HG03439 (cell line): ENCODE measurements at regions not wholly inside any gene's neighbourhood (a gene's known extent, or its start where the extent isn't known, plus 50 kb on each side); places are given as distances from the start of the nearest gene placed in this dataset.

Source experiments
- ATAC-seq: cut with Tn5 transposase; IDR thresholded peaks from one replicate; pipeline ENCODE4 v1.9.1; 2021; ENCODE audit warnings: mild to moderate bottlenecking, moderate library complexity; ENCODE audit not compliant: unreplicated experiment

DNA sequence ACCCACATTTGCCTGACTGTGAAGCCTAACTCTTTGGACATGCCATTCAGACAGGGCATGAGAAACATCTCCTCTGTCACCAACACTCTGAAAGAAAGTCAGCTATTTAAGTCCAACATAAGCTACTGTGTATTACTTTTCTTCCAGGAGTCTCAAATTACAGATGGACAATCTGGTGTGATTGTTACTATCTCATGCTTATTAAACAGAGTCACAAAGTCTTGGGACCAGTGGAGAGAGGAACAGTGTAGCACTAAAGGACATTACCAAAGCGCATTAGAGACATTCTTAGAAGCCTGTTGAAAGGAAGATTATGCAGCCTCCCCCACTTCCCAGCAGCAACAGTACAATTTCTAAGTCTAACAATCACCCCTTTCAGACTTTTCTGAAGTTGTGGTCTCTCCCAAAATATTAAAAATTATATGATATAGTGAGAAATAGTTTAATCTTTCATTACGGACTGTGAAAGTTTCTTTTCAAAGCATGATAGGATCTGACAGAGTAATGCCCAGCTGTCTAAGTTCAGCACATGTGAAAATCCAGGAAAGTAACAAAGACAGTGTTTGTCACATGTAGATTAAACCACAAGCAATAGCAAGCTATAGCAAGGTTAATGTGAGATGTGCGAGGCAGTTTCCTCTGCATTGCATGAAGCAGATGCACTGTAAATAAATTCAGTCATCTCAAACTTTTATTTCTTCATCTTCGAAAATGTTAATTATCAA is 280.9 kb upstream of the FZD8 start:
- no peak for ATAC-seq

DNA sequence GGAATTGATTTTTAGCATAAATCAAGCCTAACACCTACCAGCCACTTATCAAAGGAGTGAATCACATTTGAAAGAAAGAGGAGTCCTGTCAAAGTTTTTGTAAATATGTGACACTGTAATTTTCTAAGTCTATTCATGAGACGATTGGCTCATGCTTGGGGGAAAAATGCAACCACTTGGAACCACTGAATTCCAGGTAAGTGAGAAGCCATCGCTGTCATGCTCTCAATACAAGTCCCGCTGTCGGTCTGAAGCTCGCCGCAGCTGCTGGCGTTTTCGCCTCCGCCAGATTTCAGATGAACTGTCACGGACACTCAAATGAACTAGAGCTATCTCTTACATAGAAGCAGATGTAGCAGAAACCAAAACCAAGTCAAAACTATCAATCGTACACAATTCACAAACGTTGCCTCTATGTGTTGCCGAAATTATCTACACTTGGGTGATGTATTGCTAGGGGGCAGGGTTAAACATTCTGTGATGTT is 279.8 kb upstream of the FZD8 start:
- no peak for ATAC-seq

DNA sequence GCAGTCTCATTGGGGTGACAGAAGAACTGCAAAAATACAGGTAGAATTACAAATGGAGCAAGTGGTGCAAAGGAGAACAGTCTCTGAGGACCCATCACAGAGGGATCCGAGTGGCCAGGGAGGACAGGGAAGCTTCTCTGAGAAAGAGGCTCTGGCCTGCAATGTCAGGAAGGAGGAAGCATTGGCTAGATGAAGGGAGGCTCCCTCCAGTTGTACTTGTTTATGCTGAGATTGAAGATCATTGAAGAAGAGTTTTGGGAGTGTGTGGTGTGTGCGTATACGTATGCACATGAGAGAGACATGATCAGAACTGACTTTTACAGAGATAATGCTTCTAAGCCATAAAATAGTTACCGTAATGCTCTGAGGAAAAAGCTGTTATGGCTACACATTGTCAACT is 274.7 kb upstream of the FZD8 start:
- no peak for ATAC-seq

DNA sequence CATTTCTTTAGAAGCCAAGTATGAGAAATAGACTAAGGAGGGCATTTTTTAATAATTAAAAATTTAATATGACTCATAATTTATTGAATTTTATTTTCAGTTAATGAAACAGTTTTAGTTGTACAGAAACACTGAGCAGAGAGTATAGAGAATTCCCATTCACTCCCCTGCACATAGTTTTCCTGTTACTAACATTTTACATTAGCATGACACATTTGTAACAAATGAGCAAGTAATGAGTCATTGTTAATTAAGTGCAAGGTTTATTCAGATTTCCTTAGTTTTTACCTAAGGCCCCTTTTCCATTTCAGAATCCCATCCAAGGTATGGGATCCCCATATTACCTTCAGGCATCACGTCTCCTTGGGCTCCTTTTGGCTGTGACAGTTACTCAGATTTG is 271.5 kb upstream of the FZD8 start:
- ATAC-seq = no peak

DNA sequence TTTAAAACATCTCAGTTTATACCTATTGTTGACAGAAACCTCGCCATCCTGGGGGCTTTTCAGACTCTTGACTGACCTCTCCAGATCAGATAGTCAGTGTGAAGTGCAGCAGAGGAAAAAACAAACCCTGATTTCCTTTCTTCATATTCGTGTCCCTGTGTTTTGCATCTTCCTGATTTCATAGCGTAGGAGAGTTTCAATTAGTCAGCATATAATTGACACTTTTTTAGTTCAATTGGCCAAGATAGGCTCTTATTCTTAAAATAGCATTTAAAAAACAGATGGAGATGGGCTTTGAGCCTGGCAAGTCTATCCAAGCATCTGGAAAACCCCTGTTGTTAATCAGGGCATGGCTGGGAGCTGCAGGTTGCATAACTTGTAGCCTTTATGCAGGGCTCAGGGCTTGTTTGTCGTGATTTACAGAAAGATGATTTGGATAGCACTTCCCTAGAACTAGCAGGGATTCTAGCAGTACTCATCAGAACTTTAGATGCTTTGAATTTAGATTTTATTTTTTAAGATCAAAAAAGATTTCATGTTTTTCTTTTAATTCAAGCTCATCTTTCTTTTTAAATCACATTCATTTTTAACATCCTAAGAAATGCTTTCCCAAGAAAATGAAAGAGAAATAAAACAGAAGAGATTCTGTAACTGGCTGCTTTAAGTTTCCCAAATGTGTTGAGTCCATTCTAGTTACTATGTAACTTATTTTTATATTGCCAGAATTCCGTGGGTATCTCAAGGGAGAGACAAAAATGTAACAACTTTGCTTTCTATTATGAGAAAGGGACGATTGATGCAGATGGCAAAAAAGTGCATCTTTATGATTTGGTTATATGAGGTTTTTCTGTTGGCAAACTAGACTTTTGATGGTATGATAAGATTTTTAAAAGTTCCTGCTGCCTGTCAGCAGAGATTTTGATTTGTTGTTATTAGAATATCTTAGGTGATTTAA is 270.8 kb upstream of the FZD8 start:
- no peak for ATAC-seq

DNA sequence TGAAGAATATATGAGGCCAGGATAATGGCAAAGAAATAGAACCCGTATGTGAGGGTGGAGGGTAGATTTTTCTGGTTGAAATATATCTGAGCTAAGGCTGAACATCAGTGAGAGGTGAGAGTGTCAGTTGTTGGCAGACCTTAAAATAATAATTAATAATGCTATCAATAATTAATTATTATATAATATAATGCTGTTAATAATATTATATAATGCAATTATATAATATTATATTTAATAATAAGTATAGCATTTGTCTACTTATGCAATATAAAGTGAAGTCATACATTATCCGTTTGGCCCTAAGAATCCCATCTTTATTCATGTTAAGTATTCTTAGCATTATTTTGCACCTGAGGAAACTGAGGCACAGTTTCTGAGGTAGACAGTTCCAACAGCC is 269.9 kb upstream of the FZD8 start:
- ATAC-seq = no peak

DNA sequence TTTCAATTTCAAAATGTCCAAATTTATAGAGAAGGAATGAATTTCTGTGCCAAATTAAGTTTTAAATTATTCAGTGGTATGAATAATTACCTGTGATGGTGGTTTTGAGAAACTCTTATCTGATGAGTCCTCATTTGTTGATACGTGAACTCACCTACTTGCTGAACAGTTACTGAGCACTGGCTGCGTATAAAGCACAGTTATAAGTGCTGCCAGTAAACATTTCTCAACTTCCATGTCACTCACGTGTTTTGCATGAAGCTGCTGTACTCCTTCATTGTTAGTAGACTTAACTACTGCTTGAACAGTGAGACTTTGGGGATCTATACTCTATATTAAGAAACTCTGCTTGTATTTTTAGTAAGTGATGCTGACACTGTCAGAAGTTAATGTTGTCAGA is 269.1 kb upstream of the FZD8 start:
- no peak for ATAC-seq

DNA sequence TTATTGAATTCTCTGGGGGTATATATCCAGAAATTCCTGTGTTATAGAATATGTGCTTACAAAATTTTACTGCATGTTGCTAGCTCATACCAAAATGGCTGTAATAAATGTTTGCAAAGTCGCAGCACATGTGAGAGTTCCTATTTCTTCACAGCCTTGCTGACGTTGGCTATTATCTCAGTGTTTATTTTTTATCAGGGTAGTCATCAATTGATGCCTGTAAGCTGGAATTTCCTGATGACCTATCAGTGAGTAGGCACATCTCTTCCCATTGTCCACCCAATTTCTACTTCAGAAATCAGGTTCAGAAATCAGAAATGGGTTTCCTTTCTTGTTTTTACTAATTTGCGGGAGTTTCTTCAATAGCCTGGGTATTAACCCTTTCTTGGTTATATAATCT is 268.1 kb upstream of the FZD8 start:
- no peak for ATAC-seq

DNA sequence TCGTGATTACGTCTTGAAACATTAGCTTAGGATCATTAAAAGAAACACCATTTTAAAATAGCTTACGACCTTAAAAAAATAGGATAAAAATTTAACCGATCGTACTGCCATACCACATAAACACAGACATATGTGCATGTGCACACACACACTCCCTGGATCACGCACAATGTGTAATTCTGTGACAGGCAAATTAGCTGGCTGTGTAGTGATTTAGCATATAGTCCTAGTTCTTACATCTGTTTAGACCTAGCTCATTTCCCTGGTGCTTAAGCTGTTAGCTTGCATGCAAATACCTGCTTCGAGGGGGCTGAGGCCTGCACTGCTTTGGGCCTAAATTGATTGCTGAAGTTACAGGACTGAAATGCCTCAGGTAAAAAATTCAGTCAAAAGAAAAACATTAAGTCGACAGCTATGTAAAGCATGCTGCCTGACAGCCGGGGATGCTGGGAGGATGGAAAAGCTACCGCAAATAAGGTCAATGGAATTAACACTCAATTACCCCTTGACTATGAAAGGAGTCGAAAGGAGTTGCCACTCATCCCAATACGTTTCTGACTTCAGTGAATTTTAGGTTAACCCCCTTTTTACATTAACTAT is 267.1 kb upstream of the FZD8 start:
- ATAC-seq = no peak

DNA sequence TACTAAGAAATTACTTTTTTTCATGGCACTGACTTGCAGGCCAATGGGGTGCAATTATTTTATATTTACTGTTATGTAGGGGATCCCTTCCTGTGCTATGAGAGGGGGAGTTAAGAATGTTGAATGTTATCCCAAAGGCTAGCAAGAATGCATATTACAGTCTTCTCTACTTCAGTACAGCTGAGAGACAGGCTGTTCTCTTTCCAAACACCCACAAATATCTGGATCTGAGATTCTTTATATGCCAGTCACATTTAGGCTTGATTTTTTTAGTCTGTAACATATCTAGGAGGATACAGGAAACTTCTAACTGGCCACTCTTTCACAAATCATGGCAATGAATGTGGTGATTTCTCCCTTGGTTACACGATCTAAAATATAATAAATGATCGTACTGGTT is 266.4 kb upstream of the FZD8 start:
- no peak for ATAC-seq

DNA sequence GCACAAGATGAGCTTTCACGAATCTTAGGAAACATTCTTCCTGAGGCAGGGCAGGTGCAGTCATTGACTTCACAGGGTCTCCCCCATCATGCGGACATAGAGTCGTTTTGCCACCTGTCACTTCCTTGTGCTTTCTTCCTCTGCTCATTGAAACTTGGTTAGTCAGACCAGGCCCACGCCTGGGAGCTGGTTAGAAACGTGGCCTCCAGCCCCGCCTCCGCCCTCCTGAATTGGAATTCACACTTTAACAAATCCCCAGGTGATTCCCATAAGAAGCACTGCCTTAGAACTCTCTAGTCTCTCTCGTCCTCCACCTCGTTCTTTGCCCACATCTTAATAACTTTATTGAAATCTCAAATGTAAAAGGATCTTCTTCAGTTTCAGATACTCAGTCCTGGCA is 265.5 kb upstream of the FZD8 start:
- no peak for ATAC-seq

DNA sequence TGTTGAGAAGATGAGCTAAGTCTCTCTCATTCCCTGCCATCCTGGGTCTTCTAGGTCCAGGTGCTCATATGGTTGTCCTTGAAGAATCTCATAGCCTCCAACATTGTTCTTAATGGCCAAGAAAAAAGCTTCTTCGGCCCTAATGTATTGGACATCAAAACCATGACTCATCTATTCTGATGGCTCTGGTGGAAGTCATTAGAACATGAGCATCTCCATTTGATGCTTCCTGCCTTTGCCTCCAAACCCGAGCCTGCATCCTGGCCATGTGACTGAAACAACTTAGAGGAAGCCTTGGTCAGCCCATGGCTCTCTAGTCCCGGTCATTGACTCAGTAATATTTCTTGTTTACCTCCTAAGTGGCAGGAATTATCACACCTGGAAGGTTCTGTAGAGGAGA is 264.1 kb upstream of the FZD8 start:
- no peak for ATAC-seq

DNA sequence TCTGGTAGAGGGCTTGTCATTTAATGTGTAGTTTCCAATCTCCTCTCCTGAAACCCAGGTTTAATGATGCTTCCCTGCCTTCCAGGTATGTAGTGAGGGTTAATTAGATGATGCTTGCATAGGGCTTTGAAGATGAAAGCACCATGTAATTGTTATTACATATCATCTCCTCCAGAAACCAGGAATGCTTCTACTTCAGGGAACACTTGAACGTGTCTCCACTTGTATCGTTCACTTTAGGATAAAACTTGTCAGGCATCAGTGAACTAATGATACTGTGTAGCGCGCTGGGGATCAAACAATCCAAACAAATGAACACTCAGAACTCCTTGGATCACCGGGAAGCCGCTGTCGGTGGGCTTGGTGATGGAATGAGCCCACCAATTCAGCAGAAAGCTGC is 260.9 kb upstream of the FZD8 start:
- ATAC-seq = no peak

DNA sequence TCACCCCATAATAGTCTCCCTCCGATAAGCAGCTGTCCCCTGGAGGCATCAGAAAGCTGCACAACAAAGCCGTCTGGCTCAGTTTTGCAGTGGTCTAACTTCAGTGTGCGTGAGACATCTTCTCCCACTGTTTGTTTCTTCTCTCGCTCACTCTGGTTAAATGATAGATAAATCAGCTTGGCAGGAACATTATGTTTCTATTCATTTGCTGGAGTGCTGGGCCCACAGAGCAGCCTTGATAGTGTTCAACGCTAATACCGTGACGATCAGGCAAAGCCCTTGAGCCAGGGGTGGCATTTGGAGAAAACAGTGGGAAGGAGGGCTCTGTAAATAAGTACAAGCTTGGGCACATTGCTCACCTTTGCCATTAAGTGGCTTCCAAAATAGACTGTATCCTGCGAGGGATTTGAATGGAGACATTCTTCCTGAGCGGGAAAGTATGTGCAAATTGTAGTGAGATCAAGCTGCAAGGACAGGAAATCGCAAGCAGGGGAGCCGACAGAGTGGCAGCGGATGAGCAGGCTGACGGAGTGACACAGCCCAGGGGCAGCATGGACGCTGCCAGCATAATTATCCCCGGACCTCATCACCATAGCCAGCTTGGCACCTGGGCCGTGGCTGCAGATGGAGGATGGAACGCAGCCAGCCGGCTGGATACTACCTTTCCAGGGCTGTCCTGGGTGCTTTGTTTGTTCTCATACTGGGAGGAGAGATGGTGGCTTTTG is 256.8 kb upstream of the FZD8 start:
- ATAC-seq = no peak

DNA sequence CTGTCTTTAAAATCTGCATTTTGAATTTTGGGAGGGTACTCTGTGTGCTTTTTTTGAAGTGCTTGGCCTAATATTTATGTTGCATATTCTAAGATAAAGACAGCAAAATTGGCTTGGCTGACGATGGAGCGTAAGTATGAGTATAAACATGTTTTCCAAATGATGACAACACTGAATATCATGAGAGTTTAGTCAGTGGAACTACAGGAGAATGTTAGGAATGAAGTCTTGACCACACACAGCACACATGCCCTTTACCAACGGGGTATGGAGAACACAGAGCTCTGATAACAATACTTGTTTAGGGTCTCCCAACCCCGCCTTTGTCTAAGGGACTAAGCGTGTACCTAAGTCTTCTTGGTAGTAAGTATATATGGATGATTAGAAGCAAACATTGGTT is 253.9 kb upstream of the FZD8 start:
- no peak for ATAC-seq

DNA sequence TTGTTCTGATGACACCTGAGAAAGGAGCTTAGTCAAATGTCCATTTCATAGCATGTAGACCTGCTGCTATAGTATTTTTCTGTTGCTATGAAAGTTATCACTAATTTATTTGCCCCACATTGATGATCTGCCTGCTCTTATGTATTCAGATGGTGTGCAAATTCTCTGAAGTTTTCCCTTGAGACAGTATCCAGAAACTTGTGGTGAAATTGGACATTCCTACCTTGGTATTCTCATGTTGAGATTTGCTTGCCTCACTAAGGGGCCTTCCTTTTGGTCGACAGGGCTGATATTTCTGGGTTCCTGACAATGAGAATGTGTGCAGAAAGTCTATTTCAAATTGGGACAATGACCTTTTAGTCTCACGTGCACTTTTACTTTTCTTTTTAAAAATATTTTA is 253.2 kb upstream of the FZD8 start:
- ATAC-seq = no peak

DNA sequence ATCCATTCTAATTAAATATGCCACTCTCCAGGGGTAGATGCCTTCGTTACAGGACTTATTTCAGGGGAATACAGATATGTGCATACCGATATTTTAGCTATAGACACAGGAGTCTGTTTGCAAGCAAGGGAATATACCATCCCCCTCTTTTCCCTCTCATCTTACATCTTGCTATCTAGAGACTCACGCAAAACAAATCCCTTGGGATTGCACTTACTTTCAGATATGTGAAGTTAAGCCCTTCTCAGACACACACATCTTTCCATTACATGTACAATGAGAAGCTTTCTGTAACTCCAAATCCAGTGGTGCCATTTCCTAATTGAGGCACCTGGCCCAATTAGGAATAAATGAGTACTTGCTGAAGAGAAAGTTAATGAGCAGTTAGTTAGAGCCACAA is 250.4 kb upstream of the FZD8 start:
- ATAC-seq = no peak

DNA sequence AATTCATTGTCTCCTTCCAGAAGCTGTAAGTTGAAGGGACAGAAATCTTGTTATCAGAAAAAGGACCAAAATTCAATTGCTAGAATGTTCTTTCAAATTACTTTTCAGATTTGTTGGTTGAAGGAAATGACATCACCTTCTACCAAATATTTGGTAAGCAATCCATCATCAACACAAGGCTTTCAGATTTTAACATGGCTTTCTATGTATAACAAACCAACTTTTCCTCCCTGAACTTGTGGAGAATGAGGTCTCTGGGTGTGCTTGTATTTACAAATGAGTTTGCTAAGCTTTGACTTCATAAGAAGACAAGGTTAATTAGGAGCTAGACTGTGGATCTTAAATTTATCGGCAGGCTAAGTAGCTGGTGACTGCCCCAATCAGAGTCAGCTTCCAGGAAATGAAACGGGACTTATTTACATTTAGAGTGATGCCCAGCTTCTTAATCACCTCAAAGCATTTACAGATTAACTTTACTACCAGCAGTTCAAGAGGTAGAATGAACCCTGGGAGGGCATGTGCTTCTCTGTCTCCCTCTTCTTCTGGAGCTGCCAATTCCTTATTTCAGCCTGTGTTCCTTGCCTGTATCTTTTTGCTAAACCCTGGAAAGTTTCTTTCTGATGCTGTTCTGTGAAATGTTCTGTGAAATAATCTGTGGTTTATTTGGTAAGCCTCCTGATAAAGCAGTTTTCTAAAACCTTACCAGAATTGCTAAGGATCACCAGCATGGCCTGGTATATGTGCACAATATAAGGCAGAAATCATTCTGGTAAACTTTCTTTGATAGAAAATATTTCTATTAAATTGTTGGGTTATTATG is 248.8 kb upstream of the FZD8 start:
- ATAC-seq = no peak

DNA sequence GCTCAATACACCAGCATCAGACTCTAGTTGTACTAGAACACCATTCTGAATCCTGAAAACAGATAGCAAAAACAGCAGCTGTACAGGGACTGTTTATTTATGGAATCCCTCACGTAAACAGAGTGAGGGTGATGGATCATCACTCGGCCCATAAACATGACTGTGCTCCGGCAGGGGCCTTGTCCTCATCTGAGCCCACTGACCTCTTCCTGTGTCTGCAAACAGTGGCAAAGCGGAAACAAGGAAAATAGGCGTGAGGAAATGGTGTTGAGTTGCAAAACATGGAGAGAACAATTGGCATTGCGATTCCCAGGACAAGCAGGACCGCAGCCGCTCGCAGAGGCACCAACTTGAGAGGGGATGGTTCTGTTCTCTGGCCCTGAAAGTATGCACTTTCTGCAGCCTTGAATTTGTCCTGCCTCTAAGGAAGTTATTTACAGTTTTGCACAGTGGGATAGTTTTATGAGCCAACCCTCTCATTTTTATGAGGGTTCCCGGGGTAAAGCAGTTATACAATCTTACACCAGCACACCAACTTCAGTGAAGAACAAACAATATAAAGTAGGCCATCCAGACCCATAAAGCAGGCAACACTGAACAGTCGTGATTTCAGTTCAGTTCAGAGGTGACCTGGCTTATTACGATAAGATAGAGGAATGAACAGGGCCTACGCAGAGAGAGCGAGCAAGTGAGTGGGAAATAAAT is 248.0 kb upstream of the FZD8 start:
- no peak for ATAC-seq

DNA sequence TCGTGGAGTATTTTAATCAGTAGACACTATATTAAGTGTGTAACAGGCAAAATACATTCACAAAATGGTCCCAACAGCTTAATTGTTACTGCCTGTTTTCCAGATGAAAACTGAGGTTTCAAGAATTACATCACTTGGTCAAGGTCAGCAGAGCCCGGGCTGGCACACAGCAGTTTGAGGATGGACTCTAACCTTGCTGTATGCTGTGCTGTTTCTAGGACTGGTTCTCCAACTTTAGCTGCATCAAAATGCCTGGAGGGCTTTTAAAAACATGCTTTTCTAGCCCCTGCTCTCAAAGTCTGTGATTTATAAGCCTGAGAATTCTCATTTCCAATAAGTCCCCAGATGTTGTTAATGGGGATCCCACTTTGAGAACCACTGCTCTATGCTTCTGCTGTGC is 247.1 kb upstream of the FZD8 start:
- ATAC-seq = no peak
